ENCODE measurements at regions not wholly inside any gene's neighbourhood (a gene's known extent, or its start where the extent isn't known, plus 50 kb on each side); places are given as distances from the start of the nearest gene placed in this dataset.

GRCh38 chr1:165014753-165015152 lies 341.8 kb downstream of the LMX1A start:
- DNase-seq = no peak

GRCh38 chr1:165011991-165012531 lies 344.5 kb downstream of the LMX1A start:
- no peak for DNase-seq

- no peak for DNase-seq
Measured at GRCh38 chr1:165011186-165011585, 345.3 kb downstream of the LMX1A start.

- no peak for DNase-seq
Measured at GRCh38 chr1:165010418-165011070, 346.0 kb downstream of the LMX1A start.

GRCh38 chr1:165006831-165007230 lies 349.7 kb downstream of the LMX1A start:
- no peak for DNase-seq

- DNase-seq = no peak
Measured at GRCh38 chr1:164999146-164999545, 357.4 kb downstream of the LMX1A start.

- DNase-seq = no peak
Measured at GRCh38 chr1:164991763-164992314, 364.7 kb downstream of the LMX1A start.

- DNase-seq = no peak
Measured at GRCh38 chr1:164983023-164983650, 373.4 kb downstream of the LMX1A start.

GRCh38 chr1:164982545-164982944 lies 374.0 kb downstream of the LMX1A start:
- no peak for DNase-seq

GRCh38 chr1:164977561-164977960 lies 379.0 kb downstream of the LMX1A start:
- DNase-seq = no peak

- DNase-seq = no peak
Measured at GRCh38 chr1:164971921-164972415, 384.5 kb downstream of the LMX1A start.

- no peak for DNase-seq
Measured at GRCh38 chr1:164971391-164971790, 385.1 kb downstream of the LMX1A start.

- DNase-seq = no peak
Measured at GRCh38 chr1:164969253-164969652, 387.3 kb downstream of the LMX1A start.

- no peak for DNase-seq
Measured at GRCh38 chr1:164967300-164967699, 389.2 kb downstream of the LMX1A start.

GRCh38 chr1:164961715-164962114 lies 394.8 kb downstream of the LMX1A start:
- DNase-seq = no peak

GRCh38 chr1:164958982-164959768 lies 397.3 kb downstream of the LMX1A start:
- no peak for DNase-seq

- no peak for DNase-seq
Measured at GRCh38 chr1:164953815-164954214, 394.8 kb downstream of the PBX1 start.

- no peak for DNase-seq
Measured at GRCh38 chr1:164953098-164953497, 394.1 kb downstream of the PBX1 start.

- no peak for DNase-seq
Measured at GRCh38 chr1:164951508-164951907, 392.5 kb downstream of the PBX1 start.

GRCh38 chr1:164950541-164950986 lies 391.6 kb downstream of the PBX1 start:
- DNase-seq = no peak

- no peak for DNase-seq
Measured at GRCh38 chr1:164949771-164950471, 390.9 kb downstream of the PBX1 start.

- DNase-seq = no peak
Measured at GRCh38 chr1:164948101-164948500, 389.1 kb downstream of the PBX1 start.

- DNase-seq = no peak
Measured at GRCh38 chr1:164937291-164937690, 378.3 kb downstream of the PBX1 start.

All from kidney glomerular epithelial cell (primary cell).